Large intestine (tissue), 3 donors: ENCODE measurements at regions not wholly inside any gene's neighbourhood (a gene's known extent, or its start where the extent isn't known, plus 50 kb on each side); places are given as distances from the start of the nearest gene placed in this dataset.

Experiments used
- DNase-seq, 2 donors: peaks; one replicate each; pipeline versions ENCODE4 v3.0.0 to v3.0.0-alpha.2; 2013
- H3K27ac ChIP-seq: one replicate; pipeline ENCODE4 v1.5.1; 2013; ENCODE audit warnings: low read length
- H3K27me3 ChIP-seq: 2 replicates; pipeline ENCODE4 v1.6.1; 2013; ENCODE audit warnings: low read length; ENCODE audit not compliant: control insufficient read depth, insufficient read depth
- H3K36me3 ChIP-seq: 2 replicates; pipeline ENCODE4 v1.6.1; 2013; ENCODE audit warnings: low read length; ENCODE audit not compliant: control insufficient read depth, insufficient read depth
- H3K4me1 ChIP-seq: one replicate; pipeline ENCODE4 v1.6.1; 2013; ENCODE audit warnings: low read length; ENCODE audit not compliant: control insufficient read depth, insufficient read depth
- H3K4me3 ChIP-seq: one replicate; pipeline ENCODE4 v1.5.1; 2013; ENCODE audit warnings: low read length
- H3K9me3 ChIP-seq: one replicate; pipeline ENCODE4 v1.6.1; 2013; ENCODE audit warnings: mild to moderate bottlenecking, low read depth, low read length, moderate library complexity; ENCODE audit not compliant: control insufficient read depth
- WGBS: methylation state at CpG from one replicate; pipeline ENCODE4 v1.1.5; 2013; ENCODE audit warnings: low lambda C conversion rate; ENCODE audit not compliant: insufficient coverage; 5-methylcytosine and 5-hydroxymethylcytosine counted together

GRCh38 chr18:29436459-29436858, 1259.5 kb upstream of the CDH2 start:
- no peaks in the 10 kb centered on the region for H3K4me1 ChIP-seq
- no peaks in the 10 kb centered on the region for H3K9me3 ChIP-seq
- whole genome bisulfite sequencing = 79% methylated on average over 2 of the region's 2 CpGs
- no peak overlapping the region for H3K4me3 ChIP-seq
- no peak overlapping the region for H3K27ac ChIP-seq
- no peak for DNase-seq
- no peaks in the 10 kb centered on the region for H3K36me3 ChIP-seq
- H3K27me3 ChIP-seq = no peaks in the 10 kb centered on the region

DNA sequence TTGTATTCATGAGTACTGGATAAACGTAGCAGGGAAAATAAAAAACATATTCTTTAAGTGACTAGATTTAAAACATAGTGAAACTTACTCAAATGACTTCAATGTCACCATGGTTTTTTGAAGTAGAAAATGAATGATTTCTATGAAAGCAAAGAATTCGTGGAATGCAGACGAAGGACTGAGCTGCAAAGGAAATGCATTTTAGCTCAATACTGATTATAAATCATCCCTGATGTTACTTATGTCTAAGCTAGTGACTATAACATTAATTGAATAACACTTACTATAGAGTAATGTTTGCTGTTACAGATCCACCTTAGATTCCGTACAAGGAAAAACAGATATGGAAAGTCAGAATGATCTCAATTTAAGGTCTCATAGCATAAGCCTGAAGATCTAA, 1257.7 kb upstream of the CDH2 start:
- H3K27ac ChIP-seq = no peak overlapping the region
- no peaks in the 10 kb centered on the region for H3K9me3 ChIP-seq
- no peaks in the 10 kb centered on the region for H3K27me3 ChIP-seq
- H3K36me3 ChIP-seq = no peaks in the 10 kb centered on the region
- DNase-seq = no peak
- no peaks in the 10 kb centered on the region for H3K4me1 ChIP-seq
- 70% methylated on average over 2 of the region's 4 CpGs for WGBS
- no peak overlapping the region for H3K4me3 ChIP-seq

- Histone ChIP-seq H3K9me3 (peaks cover 2% of the 10 kb centered on the region), H3K4me3 (no peak overlapping the region), H3K27me3 (no peaks in the 10 kb centered on the region), H3K4me1 (no peaks in the 10 kb centered on the region), H3K27ac (no peak overlapping the region), H3K36me3 (no peaks in the 10 kb centered on the region)
- no peak for DNase-seq
Measured at GRCh38 chr18:29430416-29430815, 1253.5 kb upstream of the CDH2 start.

- Histone ChIP-seq H3K36me3 (no peaks in the 10 kb centered on the region), H3K27me3 (no peaks in the 10 kb centered on the region), H3K27ac (no peak overlapping the region), H3K4me3 (no peak overlapping the region), H3K4me1 (no peaks in the 10 kb centered on the region), H3K9me3 (peaks cover 9% of the 10 kb centered on the region)
- no peak for DNase-seq
Measured at GRCh38 chr18:29418136-29418535, 1241.2 kb upstream of the CDH2 start.

DNA sequence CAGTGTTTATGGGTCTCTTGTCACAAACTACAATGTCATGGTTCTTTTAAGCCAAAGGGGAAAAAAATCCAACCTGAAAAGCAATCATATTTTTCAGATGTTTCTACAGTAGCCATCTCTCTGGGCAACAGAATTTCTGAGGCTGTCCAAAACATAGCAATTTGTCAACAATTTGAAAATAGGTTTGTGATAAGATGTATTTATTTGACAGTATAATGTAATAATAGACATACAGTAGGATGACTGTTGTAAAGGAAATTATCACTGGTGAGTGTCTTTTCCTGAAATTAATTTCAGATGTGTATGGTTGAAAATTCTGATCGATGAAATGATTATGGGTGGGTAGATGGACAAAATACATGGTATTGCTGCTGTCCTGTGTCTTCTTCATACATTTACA, 1230.1 kb upstream of the CDH2 start:
- DNase-seq = no peak
- WGBS = no CpG with 5 or more reads among the region's 1 CpG

DNA sequence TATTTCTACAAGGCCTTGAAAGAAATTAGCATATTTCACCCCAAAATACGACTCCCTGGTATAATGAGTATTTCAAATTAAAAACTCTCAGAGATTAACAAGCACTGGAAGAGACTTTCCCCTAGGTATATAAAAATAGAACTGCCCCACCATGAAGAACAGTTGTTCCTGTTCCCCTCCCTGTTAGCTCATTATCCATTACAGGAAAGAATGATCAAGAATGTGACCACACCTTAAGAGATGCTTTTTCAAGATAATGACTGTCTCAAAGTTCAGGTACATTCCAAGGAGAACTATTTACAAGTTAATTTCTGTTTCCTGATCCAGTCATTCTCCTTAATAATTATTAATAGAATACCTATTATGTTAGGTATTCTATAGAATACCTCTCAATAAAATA, 1220.6 kb upstream of the CDH2 start:
- Histone ChIP-seq H3K4me1 (no peaks in the 10 kb centered on the region), H3K36me3 (no peaks in the 10 kb centered on the region), H3K27me3 (no peaks in the 10 kb centered on the region), H3K9me3 (no peaks in the 10 kb centered on the region), H3K4me3 (no peak overlapping the region), H3K27ac (no peak overlapping the region)
- no CpG with 5 or more reads among the region's 1 CpG for WGBS
- DNase-seq = no peak

More for the DNA sequence above, 1230.1 kb upstream of the CDH2 start:
- Histone ChIP-seq H3K9me3 (no peaks in the 10 kb centered on the region), H3K27me3 (no peaks in the 10 kb centered on the region), H3K4me3 (no peak overlapping the region), H3K36me3 (no peaks in the 10 kb centered on the region), H3K27ac (no peak overlapping the region), H3K4me1 (no peaks in the 10 kb centered on the region)

DNA sequence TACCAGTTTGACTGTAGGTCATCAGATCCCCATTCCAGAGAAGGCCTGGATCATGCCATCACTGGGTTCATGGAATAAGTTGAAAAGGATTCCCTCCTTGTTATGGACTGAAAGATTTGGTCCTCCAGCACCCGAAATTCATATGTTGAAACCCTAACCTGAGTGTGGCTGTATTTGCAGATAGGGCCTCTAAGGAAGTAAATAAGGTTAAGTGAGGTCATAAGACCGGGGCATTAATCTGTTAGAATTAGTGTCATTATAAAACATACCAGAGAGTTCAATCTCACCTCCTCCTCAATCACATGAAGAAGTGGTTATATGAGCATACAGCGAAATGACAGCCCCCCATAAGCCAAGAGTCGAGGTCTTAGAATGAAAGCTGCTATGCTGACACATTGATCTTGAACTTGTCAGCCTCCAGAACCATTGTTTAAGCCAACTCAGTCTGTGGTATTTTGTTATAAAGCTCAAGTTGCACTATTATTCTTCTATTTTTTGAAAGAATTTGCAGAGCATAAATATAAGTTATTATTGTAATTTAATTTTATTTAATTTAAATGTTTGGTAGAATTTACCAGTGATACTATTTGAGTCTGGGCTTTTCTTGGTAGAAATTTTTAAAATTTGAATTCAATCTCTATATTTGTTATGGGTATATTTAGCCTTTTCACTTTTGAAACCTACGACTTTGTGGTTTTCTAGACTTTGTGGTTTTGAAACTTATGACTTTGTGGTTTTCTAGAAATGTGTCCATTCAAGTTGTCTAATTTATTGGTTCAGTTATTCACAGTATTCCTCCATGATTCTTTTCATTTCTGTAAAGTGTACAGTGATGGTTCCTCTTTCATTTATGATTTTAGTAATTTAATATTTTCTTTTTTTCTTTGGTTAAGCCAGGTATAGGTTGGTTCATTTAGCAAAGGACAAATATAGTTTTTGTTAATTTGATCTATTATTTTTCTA, 1206.7 kb upstream of the CDH2 start:
- Histone ChIP-seq H3K36me3 (no peaks in the 10 kb centered on the region), H3K4me1 (no peaks in the 10 kb centered on the region), H3K9me3 (no peaks in the 10 kb centered on the region), H3K27ac (no peak overlapping the region), H3K4me3 (no peak overlapping the region), H3K27me3 (no peaks in the 10 kb centered on the region)
- 100% methylated on average over 1 of the region's 5 CpGs for WGBS
- DNase-seq = no peak

- DNase-seq = no peak
- 100% methylated on average over 2 of the region's 3 CpGs for WGBS
- H3K9me3 ChIP-seq = no peaks in the 10 kb centered on the region
- no peaks in the 10 kb centered on the region for H3K4me1 ChIP-seq
- H3K4me3 ChIP-seq = no peak overlapping the region
- no peaks in the 10 kb centered on the region for H3K27me3 ChIP-seq
- H3K27ac ChIP-seq = no peak overlapping the region
- H3K36me3 ChIP-seq = no peaks in the 10 kb centered on the region
Measured at GRCh38 chr18:29378651-29379136, 1201.8 kb upstream of the CDH2 start.

DNA sequence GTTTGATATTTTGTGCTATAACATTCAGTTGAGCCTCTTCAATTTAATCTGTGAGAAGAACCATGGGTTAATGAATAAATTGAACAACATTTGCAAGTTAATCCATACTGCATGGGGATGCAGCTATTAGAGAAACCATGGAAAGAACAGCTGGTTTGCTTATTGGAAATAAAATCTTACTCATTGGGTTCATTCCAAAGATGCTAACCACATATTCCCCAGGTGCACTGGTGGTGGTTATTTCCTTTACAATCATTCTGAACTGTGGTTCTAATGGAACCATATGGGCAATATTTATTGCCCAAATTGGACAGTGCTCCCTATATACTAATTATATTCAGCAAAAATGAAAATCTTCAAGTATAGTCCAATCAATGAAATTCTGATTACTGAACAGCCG, 1200.4 kb upstream of the CDH2 start:
- no CpG with 5 or more reads among the region's 1 CpG for WGBS
- no peaks in the 10 kb centered on the region for H3K9me3 ChIP-seq
- H3K4me1 ChIP-seq = no peaks in the 10 kb centered on the region
- no peaks in the 10 kb centered on the region for H3K27me3 ChIP-seq
- H3K4me3 ChIP-seq = no peak overlapping the region
- DNase-seq = no peak
- no peak overlapping the region for H3K27ac ChIP-seq
- H3K36me3 ChIP-seq = no peaks in the 10 kb centered on the region

- no peak for DNase-seq
- Histone ChIP-seq H3K9me3 (no peaks in the 10 kb centered on the region), H3K27ac (no peak overlapping the region), H3K4me1 (no peaks in the 10 kb centered on the region), H3K27me3 (no peaks in the 10 kb centered on the region), H3K4me3 (no peak overlapping the region), H3K36me3 (no peaks in the 10 kb centered on the region)
- WGBS = 88% methylated on average over 2 of the region's 2 CpGs
Measured at GRCh38 chr18:29373000-29373399, 1196.1 kb upstream of the CDH2 start.

- peaks cover 3% of the 10 kb centered on the region for H3K9me3 ChIP-seq
- no peaks in the 10 kb centered on the region for H3K36me3 ChIP-seq
- no CpG with 5 or more reads among the region's 15 CpGs for WGBS
- DNase-seq = no peak
- no peaks in the 10 kb centered on the region for H3K27me3 ChIP-seq
- no peaks in the 10 kb centered on the region for H3K4me1 ChIP-seq
- H3K27ac ChIP-seq = no peak overlapping the region
- no peak overlapping the region for H3K4me3 ChIP-seq
Measured at GRCh38 chr18:29361843-29362242, 1184.9 kb upstream of the CDH2 start.
